ENCODE measurements at regions not wholly inside any gene's neighbourhood (a gene's known extent, or its start where the extent isn't known, plus 50 kb on each side); places are given as distances from the start of the nearest gene placed in this dataset.
"Not testable (repeated sequence)": the region's sequence is repeated elsewhere in the genome, so short reads cannot be mapped to it uniquely, and the experiment has no call there.

- Histone ChIP-seq H3K27ac (no peak overlapping the region), H3K4me1 (ENCODE audit: insufficient read depth) (no peaks in the 10 kb centered on the region), H3K4me3 (no peak overlapping the region), H3K36me3 (no peaks in the 10 kb centered on the region), H3K27me3 (no peaks in the 10 kb centered on the region), H3K9me3 (no peaks in the 10 kb centered on the region)
- WGBS, 3 donors: 56 to 65% (median 57%) methylated on average over 3 of the region's 3 CpGs
- intact Hi-C loops (cut with DNase I): no loop called here
- TF ChIP-seq POLR2A (IDR thresholded peaks at IDR 0.05) (no peak), EP300 (IDR thresholded peaks at IDR 0.05) (no peak), CTCF (IDR thresholded peaks at IDR 0.05) (no peak)
- no peak for DNase-seq
Measured at GRCh38 chr13:97768134-97768533, 185.3 kb upstream of the IPO5 start.

DNA sequence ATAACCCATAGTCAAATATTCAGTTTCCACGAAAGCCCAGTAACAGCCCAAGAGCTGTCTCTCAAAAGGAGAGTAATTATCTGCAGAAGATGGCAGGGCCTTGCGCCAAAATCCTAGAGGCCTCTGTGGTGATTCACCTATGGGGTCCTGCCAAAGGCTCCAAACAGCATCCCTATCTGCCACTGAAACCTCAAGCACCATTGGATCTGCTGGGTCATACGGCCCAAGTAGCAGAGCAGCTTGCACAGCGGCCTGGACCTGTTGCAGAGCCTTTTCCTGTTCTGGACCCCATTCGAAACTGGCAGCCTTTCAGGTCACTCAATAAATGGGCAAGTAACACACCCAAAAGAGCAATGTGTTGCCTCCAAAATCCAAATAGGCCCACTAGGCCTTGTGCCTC is 183.2 kb upstream of the IPO5 start:
- DNase-seq; H3K9me3 ChIP-seq; intact Hi-C loops (cut with DNase I); H3K27ac ChIP-seq; H3K4me3 ChIP-seq; H3K4me1 ChIP-seq (ENCODE audit: insufficient read depth); H3K36me3 ChIP-seq; H3K27me3 ChIP-seq: not testable (repeated sequence)
- 84 to 92% (median 85%) methylated on average over 5 of the region's 5 CpGs for WGBS, 3 donors

- intact Hi-C loops (cut with DNase I): not testable (repeated sequence)
Measured at GRCh38 chr13:97772466-97772865, 181.0 kb upstream of the IPO5 start.

DNA sequence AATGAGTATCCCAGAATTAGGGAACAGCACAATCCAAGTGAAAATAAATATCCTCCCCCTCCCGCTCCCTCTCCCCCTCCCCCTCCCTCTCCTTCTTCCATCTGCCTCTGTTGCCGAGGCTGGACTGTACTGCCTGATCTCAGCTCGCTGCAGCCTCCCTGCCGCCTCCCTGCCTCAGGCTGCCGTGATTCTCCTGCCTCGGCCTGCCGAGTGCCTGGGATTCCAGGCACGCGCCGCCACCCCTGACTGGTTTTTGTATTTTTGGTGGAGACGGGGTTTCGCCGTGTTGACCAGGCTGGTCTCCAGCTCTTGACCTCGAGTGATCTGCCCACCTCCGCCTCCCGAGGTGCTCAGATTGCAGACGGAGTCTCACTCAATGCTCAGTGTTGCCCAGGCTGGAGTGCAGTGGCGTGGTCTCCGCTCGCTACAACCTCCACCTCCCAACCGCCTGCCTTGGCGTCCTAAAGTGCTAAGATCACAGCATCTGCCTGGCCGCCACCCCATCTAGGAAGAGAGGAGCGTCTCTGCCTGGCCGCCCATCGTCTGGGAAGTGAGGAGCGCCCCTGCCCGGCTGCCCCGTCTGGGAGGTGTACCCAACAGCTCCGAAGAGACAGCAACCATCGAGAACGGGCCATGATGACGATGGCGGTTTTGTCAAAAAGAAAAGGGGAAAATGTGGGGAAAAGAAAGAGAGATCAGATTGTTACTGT is 178.9 kb upstream of the IPO5 start:
- H3K4me1 ChIP-seq (ENCODE audit: insufficient read depth); DNase-seq; H3K4me3 ChIP-seq; H3K9me3 ChIP-seq; H3K27me3 ChIP-seq; H3K36me3 ChIP-seq; intact Hi-C loops (cut with DNase I); H3K27ac ChIP-seq: not testable (repeated sequence)
- 83 to 93% (median 87%) methylated on average over 34 of the region's 34 CpGs for WGBS, 3 donors

More at GRCh38 chr13:97772466-97772865, 181.0 kb upstream of the IPO5 start:
- H3K36me3 ChIP-seq; H3K27ac ChIP-seq; H3K4me3 ChIP-seq; DNase-seq; H3K27me3 ChIP-seq; H3K4me1 ChIP-seq (ENCODE audit: insufficient read depth); H3K9me3 ChIP-seq: not testable (repeated sequence)

DNA sequence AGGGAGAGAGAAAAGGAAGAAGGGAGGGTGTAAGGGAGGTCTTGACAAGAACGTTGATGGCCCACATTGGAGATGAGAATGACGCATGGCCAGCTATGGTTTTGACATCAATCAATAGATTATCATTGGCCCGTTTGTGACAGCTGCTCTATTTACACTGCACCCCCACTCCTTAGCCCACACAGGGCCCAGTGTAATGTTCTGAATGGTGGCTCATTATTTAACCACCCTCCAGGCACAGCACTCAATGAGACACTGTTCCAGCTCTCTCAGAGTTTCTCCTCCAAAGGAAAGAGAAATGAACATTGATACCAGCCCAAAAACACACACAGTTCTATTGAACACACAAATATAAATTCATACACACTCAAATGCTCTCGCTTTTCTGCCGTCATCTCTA is 173.0 kb upstream of the IPO5 start:
- Histone ChIP-seq H3K36me3 (no peaks in the 10 kb centered on the region), H3K4me3 (no peak overlapping the region), H3K4me1 (ENCODE audit: insufficient read depth) (no peaks in the 10 kb centered on the region), H3K9me3 (peaks cover 0 to 3% of the 10 kb centered on the region in 2 donors), H3K27me3 (no peaks in the 10 kb centered on the region), H3K27ac (no peak overlapping the region)
- 57 to 80% (median 73%) methylated on average over 5 of the region's 5 CpGs for WGBS, 3 donors
- no peak for DNase-seq
- intact Hi-C loops (cut with DNase I): no loop called here
- TF ChIP-seq POLR2A (IDR thresholded peaks at IDR 0.05) (no peak), EP300 (IDR thresholded peaks at IDR 0.05) (no peak), CTCF (IDR thresholded peaks at IDR 0.05) (no peak)

GRCh38 chr13:97781891-97782305 is 171.6 kb upstream of the IPO5 start:
- Histone ChIP-seq H3K36me3 (no peaks in the 10 kb centered on the region), H3K9me3 (peaks cover 0 to 3% of the 10 kb centered on the region in 2 donors), H3K4me1 (ENCODE audit: insufficient read depth) (no peaks in the 10 kb centered on the region), H3K27ac (no peak overlapping the region), H3K4me3 (no peak overlapping the region), H3K27me3 (no peaks in the 10 kb centered on the region)
- 76 to 82% (median 80%) methylated on average over 2 of the region's 2 CpGs for WGBS, 3 donors
- no peak for TF ChIP-seq CTCF (IDR thresholded peaks at IDR 0.05)
- no peak for TF ChIP-seq EP300 (IDR thresholded peaks at IDR 0.05)
- no peak for TF ChIP-seq POLR2A (IDR thresholded peaks at IDR 0.05)
- no peak for DNase-seq
- intact Hi-C loops (cut with DNase I): no loop called here
